IMR-90 (cell line): ENCODE measurements at regions not wholly inside any gene's neighbourhood (a gene's known extent, or its start where the extent isn't known, plus 50 kb on each side); places are given as distances from the start of the nearest gene placed in this dataset.

ENCODE experiments used
- ATAC-seq: fragments of 200-7000 bp; cut with Tn5 transposase; 2 replicates; pipeline ENCODE4 v1.9.1; 2020; ENCODE audit warnings: low read depth, mild to moderate bottlenecking, moderate library complexity
- BruUV-seq: library from RNA; stranded (reverse); fragments of 400-500 nt; replicated peaks from 2 replicates; lab custom pipeline; 2021; lab: Mats Ljungman, UMichigan
- CTCF ChIA-PET: fragments of 300-600 bp; formaldehyde crosslinking; extraction: SDS; loops from one replicate; lab custom pipeline; 2021; ENCODE audit warnings: antibody characterized with exemption; lab: Yijun Ruan, JAX
- POLR2A ChIA-PET: fragments of 300-600 bp; sonication (Branson Sonifier 250); formaldehyde crosslinking; loops from one replicate; lab custom pipeline; 2022; ENCODE audit warnings: antibody characterized with exemption; ENCODE audit not compliant: unreplicated experiment; lab: Charles Lee
- DNase-seq: peaks from one replicate; pipeline ENCODE4 v3.0.0; 2013
- H2AFZ ChIP-seq: replicated peaks from 2 replicates; pipeline ENCODE3; 2013; ENCODE audit warnings: low read length, mild to moderate bottlenecking; ENCODE audit not compliant: poor library complexity
- H2AK5ac ChIP-seq: 2 replicates; pipeline ENCODE4 v1.6.1; 2013; ENCODE audit warnings: low read depth, low read length, inconsistent platforms
- H2AK9ac ChIP-seq: replicated peaks from 2 replicates; pipeline ENCODE3; 2013; ENCODE audit warnings: mild to moderate bottlenecking, low read depth, low read length, moderate library complexity; ENCODE audit not compliant: poor library complexity
- H2BK120ac ChIP-seq: 2 replicates; pipeline ENCODE4 v1.6.1; 2013; ENCODE audit warnings: low read depth, low read length, inconsistent platforms
- H2BK15ac ChIP-seq: 3 replicates; pipeline ENCODE4 v1.6.1; 2013; ENCODE audit warnings: low read depth, low read length, inconsistent platforms
- H2BK20ac ChIP-seq: 2 replicates; pipeline ENCODE4 v1.6.1; 2013; ENCODE audit warnings: low read depth, mild to moderate bottlenecking, inconsistent platforms, low read length, moderate library complexity
- H2BK5ac ChIP-seq: 2 replicates; pipeline ENCODE4 v1.6.1; 2013; ENCODE audit warnings: mild to moderate bottlenecking, low read depth, low read length, inconsistent platforms; ENCODE audit not compliant: poor library complexity, severe bottlenecking
- H3K14ac ChIP-seq: replicated peaks from 2 replicates; pipeline ENCODE4 v1.6.1; 2013; ENCODE audit warnings: low read depth, low read length, inconsistent platforms
- H3K18ac ChIP-seq: 2 replicates; pipeline ENCODE4 v1.6.1; 2013; ENCODE audit warnings: low read depth, low read length, control low read depth
- H3K23ac ChIP-seq: 2 replicates; pipeline ENCODE4 v1.6.1; 2013; ENCODE audit warnings: low read depth, low read length, inconsistent platforms
- H3K27ac ChIP-seq: 2 replicates; pipeline ENCODE4 v1.5.1; 2013; ENCODE audit warnings: mild to moderate bottlenecking, control low read depth, low read length; ENCODE audit not compliant: insufficient read depth
- H3K27me3 ChIP-seq: 2 replicates; pipeline ENCODE4 v1.6.1; 2013; ENCODE audit warnings: low read length; ENCODE audit not compliant: control insufficient read depth, insufficient read depth
- H3K36me3 ChIP-seq: 2 replicates; pipeline ENCODE4 v1.6.1; 2013; ENCODE audit warnings: low read length, mixed read lengths; ENCODE audit not compliant: control insufficient read depth, insufficient read depth
- H3K4ac ChIP-seq: 2 replicates; pipeline ENCODE4 v1.6.1; 2013; ENCODE audit warnings: low read depth, low read length, inconsistent platforms
- H3K4me1 ChIP-seq: 2 replicates; pipeline ENCODE4 v1.6.1; 2013; ENCODE audit warnings: low read length, mixed read lengths; ENCODE audit not compliant: control insufficient read depth, insufficient read depth
- H3K4me2 ChIP-seq: 2 replicates; pipeline ENCODE4 v1.6.1; 2013; ENCODE audit warnings: low read depth, mild to moderate bottlenecking, control low read depth, low read length, moderate library complexity
- H3K4me3 ChIP-seq: 2 replicates; pipeline ENCODE4 v1.5.1; 2013; ENCODE audit warnings: low read depth, mild to moderate bottlenecking, control low read depth, low read length, moderate library complexity; ENCODE audit not compliant: insufficient read depth
- H3K56ac ChIP-seq: 2 replicates; pipeline ENCODE4 v1.6.1; 2013; ENCODE audit warnings: low read length, inconsistent platforms; ENCODE audit not compliant: insufficient read depth; ENCODE audit errors: extremely low read depth
- H3K79me1 ChIP-seq, 2 experiments: 2 replicates each; pipeline ENCODE4 v1.6.1; 2013; ENCODE audit warnings: low read length in 2 of 2, inconsistent platforms in 1 of 2, low read depth in 1 of 2
- H3K9ac ChIP-seq: 2 replicates; pipeline ENCODE4 v1.6.1; 2013; ENCODE audit warnings: low read depth, low read length, control low read depth
- H3K9me1 ChIP-seq: 2 replicates; pipeline ENCODE4 v1.6.1; 2013; ENCODE audit warnings: low read length, inconsistent platforms; ENCODE audit not compliant: insufficient read depth
- H3K9me3 ChIP-seq: 2 replicates; pipeline ENCODE4 v1.6.1; 2013; ENCODE audit warnings: low read length; ENCODE audit not compliant: control insufficient read depth, insufficient read depth
- H4K20me1 ChIP-seq: 2 replicates; pipeline ENCODE4 v1.6.1; 2013; ENCODE audit warnings: low read length, inconsistent platforms; ENCODE audit not compliant: insufficient read depth
- H4K5ac ChIP-seq: 2 replicates; pipeline ENCODE4 v1.6.1; 2013; ENCODE audit warnings: mild to moderate bottlenecking, low read depth, low read length, control low read depth
- H4K8ac ChIP-seq, 2 experiments: 2 replicates each; pipeline ENCODE4 v1.6.1; 2013; ENCODE audit warnings: low read depth in 2 of 2, low read length in 2 of 2, control low read depth in 1 of 2, inconsistent platforms in 1 of 2
- H4K91ac ChIP-seq: 2 replicates; pipeline ENCODE4 v1.6.1; 2013; ENCODE audit warnings: low read depth, low read length, inconsistent platforms; ENCODE audit not compliant: insufficient read depth
- BHLHE40 ChIP-seq: fragments of 150-350 bp; IDR thresholded peaks from 2 replicates; pipeline ENCODE4 v1.6.1; 2016; ENCODE audit warnings: mild to moderate bottlenecking, low read depth, low read length
- CHD1 ChIP-seq: IDR thresholded peaks from 2 replicates; pipeline ENCODE4 v1.6.1; 2012; ENCODE audit warnings: low read depth, low read length, improper control_type of control experiment
- ELK1 ChIP-seq: fragments of 150-350 bp; IDR thresholded peaks from 2 replicates; pipeline ENCODE4 v1.6.1; 2016; ENCODE audit warnings: low read depth, mild to moderate bottlenecking, low read length, moderate library complexity, borderline replicate concordance
- MXI1 ChIP-seq: IDR thresholded peaks from 2 replicates; pipeline ENCODE4 v1.6.1; 2012; ENCODE audit warnings: low read depth, mild to moderate bottlenecking, low read length, moderate library complexity, borderline replicate concordance
- NFE2L2 ChIP-seq: fragments of 150-350 bp; IDR thresholded peaks from 2 replicates; pipeline ENCODE4 v1.6.1; 2016; ENCODE audit warnings: low read depth, mild to moderate bottlenecking, low read length
- POLR2A ChIP-seq: IDR thresholded peaks from 2 replicates; pipeline ENCODE4 v1.6.1; 2012; ENCODE audit warnings: mild to moderate bottlenecking, low read depth, low read length
- RAD21 ChIP-seq: IDR thresholded peaks from 2 replicates; pipeline ENCODE4 v1.6.1; 2012; ENCODE audit warnings: low read length, improper control_type of control experiment
- RCOR1 ChIP-seq: IDR thresholded peaks from 2 replicates; pipeline ENCODE4 v1.6.1; 2012; ENCODE audit warnings: mild to moderate bottlenecking, low read length, improper control_type of control experiment; ENCODE audit not compliant: insufficient replicate concordance
- WGBS, 2 experiments: methylation state at CpG; one replicate each; pipeline versions ENCODE4 v1.1.5 to v1.1.7; 2013; ENCODE audit warnings: missing lambda C conversion rate in 2 of 2; ENCODE audit not compliant: insufficient read length in 1 of 2; ENCODE audit errors: extremely low coverage in 2 of 2; 5-methylcytosine and 5-hydroxymethylcytosine counted together
- dilution Hi-C: fragments of 300-500 bp; cut with HindIII; formaldehyde crosslinking; loops from one replicate; pipeline ENCODE4 v1.14.3; 2018; ENCODE audit warnings: low sequenced_read_pairs; ENCODE audit not compliant: unreplicated experiment
- in situ Hi-C: fragments of 300-500 bp; cut with MboI; formaldehyde crosslinking; loops from 3 replicates; pipeline ENCODE4 v1.14.3; 2019; ENCODE audit warnings: low sequenced_read_pairs, inconsistent platforms, mixed read lengths
- intact Hi-C: fragments of 100-400 bp; cut with micrococcal nuclease; formaldehyde crosslinking; loops from 2 replicates; pipeline ENCODE4 v1.10.0; 2022
- TF ChIP-seq, protein P1 (sequence below): fragments of 150-350 bp; IDR thresholded peaks from 2 replicates; pipeline ENCODE4 v1.6.1; 2017; ENCODE audit warnings: mild to moderate bottlenecking, antibody characterized with exemption, low read length, low read depth
- TF ChIP-seq, protein P2 (sequence below): conservative IDR thresholded peaks from 2 replicates; pipeline ENCODE4 v1.5.1; 2012; ENCODE audit warnings: mild to moderate bottlenecking, low read depth, low read length, improper control_type of control experiment

DNA sequence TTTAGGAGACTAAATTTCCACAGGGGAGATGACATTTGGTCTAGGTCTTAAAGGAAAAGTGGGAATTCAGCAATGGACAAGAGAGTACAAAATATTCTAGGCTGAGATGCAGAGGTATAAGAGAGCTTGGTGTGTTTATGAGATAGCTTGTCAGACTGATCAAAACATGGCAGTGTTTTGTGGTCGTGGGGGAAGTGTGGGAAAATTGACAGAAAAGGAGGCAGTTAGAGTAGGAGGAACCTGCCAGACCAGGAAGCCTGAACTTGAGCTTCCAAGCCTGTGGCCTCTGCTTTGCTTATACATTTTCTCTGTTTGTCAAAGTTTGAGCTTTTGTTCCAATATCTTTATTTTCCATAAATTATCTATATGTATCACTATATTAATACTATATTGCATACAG lies 69.5 kb upstream of the MAP3K7 start:
- Histone ChIP-seq H3K9me1 (no peaks in the 10 kb centered on the region), H3K56ac (no peak overlapping the region), H2AK5ac (no peak overlapping the region), H2AK9ac (no peak overlapping the region), H2BK20ac (no peak overlapping the region), H3K4me1 (no peaks in the 10 kb centered on the region), H3K18ac (no peak overlapping the region), H3K4me3 (no peak overlapping the region), H2BK15ac (no peak overlapping the region), H3K4ac (no peak overlapping the region), H3K4me2 (no peak overlapping the region), H4K8ac (no peak overlapping the region), H3K79me1 (no peaks in the 10 kb centered on the region), H3K14ac (no peak overlapping the region), H2BK120ac (no peak overlapping the region), H3K9ac (no peak overlapping the region), H4K20me1 (no peaks in the 10 kb centered on the region), H3K36me3 (no peaks in the 10 kb centered on the region), H3K27ac (no peak overlapping the region), H4K5ac (no peak overlapping the region), H2AFZ (no peak overlapping the region), H2BK5ac (no peak overlapping the region), H4K91ac (no peak overlapping the region), H3K23ac (no peak overlapping the region), H3K9me3 (no peaks in the 10 kb centered on the region), H3K27me3 (no peaks in the 10 kb centered on the region)
- BruUV-seq: no TSS peak
- CTCF ChIA-PET: no interaction called here
- DNase-seq (no peak), ATAC-seq (no peak)
- dilution Hi-C loops (no loop called here), intact Hi-C loops (no loop called here), in situ Hi-C loops (no loop called here)
- no CpG with 5 or more reads among the region's 1 CpG for WGBS, 2 experiments
- POLR2A ChIA-PET: no interaction called here
- TF ChIP-seq CHD1 (no peak), RAD21 (no peak), MXI1 (no peak), POLR2A (no peak), RCOR1 (no peak), BHLHE40 (no peak), ELK1 (no peak), NFE2L2 (no peak)
- TF ChIP-seq, protein P1, sequence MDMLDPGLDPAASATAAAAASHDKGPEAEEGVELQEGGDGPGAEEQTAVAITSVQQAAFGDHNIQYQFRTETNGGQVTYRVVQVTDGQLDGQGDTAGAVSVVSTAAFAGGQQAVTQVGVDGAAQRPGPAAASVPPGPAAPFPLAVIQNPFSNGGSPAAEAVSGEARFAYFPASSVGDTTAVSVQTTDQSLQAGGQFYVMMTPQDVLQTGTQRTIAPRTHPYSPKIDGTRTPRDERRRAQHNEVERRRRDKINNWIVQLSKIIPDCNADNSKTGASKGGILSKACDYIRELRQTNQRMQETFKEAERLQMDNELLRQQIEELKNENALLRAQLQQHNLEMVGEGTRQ: no peak
- TF ChIP-seq, protein P2, sequence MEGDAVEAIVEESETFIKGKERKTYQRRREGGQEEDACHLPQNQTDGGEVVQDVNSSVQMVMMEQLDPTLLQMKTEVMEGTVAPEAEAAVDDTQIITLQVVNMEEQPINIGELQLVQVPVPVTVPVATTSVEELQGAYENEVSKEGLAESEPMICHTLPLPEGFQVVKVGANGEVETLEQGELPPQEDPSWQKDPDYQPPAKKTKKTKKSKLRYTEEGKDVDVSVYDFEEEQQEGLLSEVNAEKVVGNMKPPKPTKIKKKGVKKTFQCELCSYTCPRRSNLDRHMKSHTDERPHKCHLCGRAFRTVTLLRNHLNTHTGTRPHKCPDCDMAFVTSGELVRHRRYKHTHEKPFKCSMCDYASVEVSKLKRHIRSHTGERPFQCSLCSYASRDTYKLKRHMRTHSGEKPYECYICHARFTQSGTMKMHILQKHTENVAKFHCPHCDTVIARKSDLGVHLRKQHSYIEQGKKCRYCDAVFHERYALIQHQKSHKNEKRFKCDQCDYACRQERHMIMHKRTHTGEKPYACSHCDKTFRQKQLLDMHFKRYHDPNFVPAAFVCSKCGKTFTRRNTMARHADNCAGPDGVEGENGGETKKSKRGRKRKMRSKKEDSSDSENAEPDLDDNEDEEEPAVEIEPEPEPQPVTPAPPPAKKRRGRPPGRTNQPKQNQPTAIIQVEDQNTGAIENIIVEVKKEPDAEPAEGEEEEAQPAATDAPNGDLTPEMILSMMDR: no peak
